Kidney capillary endothelial cell (primary cell): ENCODE measurements at regions not wholly inside any gene's neighbourhood (a gene's known extent, or its start where the extent isn't known, plus 50 kb on each side); places are given as distances from the start of the nearest gene placed in this dataset.
"Not testable (repeated sequence)": the region's sequence is repeated elsewhere in the genome, so short reads cannot be mapped to it uniquely, and the experiment has no call there.

Experiments used
- DNase-seq: peaks from one replicate; pipeline ENCODE4 v3.0.0-alpha.2; 2018; ENCODE audit warnings: low spot score

DNA sequence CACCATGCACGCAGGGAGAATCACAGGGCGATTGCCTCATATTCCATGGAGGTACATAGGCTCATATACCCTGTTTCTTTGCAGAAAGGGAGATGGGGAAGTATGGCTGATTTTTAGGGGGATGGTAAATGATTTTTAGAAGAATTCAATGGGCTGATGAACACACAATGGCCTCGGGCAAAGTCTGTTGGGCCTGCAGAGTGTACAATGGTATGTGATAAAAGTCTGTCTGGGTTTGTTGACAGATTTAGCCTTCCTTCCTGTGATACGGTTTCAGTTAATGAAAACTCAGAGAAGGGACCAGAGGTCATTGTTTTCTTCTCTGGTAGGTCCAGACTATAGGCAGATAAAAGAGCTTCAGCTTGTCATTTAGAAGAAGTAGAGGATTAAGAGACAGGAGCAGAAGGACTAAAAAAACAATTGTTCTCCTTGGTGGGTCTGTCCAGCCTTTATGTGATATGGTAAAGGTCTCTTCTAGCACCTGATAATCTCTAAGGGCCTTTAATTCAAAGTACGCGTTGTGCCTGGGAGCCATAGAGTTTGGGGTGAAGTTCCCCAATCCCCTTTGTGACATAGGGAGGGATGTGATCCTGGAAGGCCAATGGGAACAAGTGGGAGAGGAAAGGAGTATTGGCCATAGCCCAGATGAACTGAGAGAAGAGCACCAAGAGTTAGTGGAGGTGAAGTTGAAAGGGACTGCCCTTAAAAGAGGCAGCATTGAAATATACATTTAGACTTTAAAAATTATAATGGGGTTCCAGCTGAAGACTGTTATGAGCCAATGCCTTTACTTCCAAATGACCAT is 107.5 kb upstream of the SERPINE2 start:
- peak; percentile 54 for DNase-seq

DNA sequence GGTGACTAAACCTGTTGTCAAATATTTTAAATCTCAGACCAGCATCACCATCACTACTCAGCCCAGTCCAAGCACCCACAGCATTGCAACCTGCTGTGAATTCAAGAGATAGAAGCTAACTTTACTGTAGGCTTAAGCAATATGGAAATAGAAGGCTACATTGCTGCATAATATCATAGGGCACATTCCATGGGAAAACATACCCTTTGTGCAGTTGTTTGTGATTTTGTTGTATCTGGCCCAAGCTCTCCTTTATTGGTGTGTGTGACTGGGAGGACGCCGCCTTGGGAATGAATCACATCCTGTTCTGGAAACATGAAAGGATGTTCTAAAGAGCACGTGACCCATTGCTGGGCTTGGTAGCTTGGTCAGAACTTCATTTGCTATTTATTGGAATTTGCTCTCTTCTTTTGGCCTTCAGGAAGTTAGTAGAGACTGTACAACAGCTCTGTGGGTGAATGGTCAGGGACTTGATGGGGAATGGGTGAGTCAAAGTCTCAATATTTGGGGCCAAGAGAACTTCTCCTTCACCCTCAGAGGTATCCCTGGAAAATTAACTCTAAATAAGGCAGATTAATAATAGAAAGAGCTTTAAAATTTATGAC is 106.8 kb upstream of the SERPINE2 start:
- DNase-seq, result peak; percentile 97

DNA sequence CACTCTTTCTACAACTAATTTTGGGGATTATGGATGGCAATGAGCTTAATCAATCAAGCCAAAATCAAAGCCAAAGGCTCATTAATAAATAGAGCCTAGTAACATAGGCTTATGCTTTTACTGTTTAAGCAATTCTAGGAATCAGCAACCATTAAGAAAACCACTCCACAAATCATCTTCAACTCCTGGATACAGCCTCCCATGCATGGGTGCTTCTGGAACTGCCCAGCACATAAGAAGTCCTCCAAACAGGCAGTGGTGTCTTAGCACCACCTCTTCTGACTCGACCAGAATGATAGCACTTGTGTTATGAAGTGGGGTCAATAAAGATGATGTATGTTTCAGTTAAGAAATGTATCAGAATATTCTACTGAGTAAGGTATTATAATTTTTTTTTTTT is 104.4 kb upstream of the SERPINE2 start:
- no peak for DNase-seq

DNA sequence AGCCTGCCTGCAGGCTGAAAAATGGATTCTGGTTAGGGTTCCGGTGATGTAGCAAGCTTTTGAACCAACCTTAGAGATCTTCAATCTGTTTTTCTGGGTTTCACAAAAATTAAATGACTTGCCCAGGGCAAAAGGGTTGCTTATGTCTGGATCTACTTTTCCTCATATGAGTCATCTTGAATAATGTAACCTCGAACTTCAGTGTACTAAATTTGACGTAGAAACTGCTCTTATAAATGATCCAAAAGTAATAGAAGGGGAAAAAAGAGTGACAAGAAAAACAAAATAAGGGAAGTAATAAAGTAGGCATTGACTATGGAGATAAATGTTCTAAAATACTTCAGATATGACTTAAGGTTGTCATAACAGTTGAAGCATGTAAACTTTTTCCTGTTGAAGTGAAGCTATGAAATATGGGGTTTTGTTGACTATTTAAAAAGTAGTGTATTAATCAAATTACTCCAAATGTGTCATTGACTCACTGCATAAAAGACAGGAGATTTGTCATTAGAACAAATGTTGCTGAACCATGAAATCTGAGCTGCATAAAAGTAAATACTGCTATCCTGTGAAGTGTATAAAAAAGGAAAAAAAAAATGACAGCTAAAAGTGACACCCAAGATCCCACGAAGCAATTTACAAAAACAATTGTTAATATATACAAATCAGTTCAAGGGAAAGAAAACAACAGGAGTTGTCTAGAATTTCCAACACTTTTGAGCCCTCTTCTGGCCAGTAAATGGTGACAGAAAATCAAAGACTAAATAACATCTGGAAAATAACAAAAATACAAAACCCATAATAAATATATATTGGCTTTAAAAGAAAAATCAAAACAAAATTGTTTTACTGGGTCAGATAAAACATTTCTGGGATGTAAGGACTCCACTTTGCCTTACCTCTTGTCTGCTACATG is 103.6 kb upstream of the SERPINE2 start:
- no peak for DNase-seq

DNA sequence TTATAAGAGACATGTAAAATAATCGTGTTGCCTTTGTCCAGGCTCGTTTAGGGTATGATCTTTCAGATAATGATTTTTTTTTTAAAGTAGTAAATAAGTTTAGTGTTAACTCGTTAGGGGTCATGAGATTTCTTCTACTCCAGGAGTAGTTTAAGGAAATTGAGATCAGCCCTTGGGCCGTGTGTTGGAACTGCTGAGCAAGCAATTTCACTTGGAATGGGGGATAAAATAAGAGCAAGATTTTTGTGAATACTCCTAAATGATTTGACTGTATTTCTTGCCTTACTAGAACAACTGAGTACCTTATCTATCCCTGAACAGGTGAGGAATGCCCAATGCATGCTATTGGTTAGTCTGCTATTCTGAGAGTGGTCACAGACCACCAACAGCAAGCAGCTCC is 102.2 kb upstream of the SERPINE2 start:
- no peak for DNase-seq

DNA sequence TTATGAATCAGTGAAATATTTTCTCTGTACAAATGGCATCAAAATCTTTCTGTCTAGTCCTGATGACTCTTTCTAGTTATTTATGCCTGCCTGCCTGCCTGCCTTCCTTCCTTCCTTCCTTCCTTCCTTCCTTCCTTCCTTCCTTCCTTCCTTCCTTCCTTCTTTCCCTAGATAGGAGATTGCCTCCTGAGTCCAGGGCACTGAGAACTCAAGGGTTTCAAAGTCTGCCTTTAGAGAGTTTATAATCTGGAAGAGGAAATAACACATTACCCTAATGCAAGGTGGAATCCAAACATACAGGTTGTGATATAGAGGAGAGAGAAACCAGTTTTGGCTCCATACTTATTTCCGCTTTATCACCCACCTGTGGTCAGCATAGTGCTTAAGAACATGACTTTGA is 98.1 kb upstream of the SERPINE2 start:
- DNase-seq, result no peak

DNA sequence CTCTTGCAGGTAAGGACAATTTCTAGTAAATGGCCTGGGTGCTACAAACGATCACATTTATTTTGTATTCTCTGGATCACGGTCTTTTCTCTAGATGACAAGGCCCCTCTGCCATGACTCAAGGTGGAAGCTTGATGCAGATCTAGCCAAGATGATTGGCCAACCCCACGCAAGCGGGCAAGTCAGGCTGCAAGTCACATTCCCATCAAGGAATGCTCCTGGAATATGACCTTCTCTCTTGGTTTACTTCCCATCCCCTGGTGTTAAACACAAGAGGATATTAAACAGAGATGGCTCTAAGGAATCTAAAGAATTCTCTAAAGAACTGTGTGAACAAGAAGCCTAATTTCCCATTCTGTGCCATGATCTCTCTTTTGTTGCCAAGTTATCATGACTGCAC is 97.3 kb upstream of the SERPINE2 start:
- no peak for DNase-seq

DNA sequence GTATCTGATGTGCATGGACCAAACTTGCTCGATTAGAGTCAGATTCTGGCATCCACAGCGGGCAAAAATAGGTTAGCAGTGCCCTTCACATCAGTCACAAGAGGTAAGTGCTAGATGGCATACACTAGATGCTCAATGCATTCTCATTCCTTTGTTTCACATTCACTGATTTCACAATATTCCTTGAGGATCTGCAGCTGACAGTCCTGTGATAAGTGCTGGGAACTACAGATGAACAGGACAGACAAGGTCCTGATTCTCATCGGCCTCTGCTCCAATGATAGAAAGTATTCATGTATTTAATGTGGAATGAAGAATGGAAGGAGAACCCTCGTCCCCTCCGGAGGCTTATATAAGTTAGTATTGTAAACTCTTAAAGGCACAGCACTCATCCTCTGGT is 96.8 kb upstream of the SERPINE2 start:
- no peak for DNase-seq

DNA sequence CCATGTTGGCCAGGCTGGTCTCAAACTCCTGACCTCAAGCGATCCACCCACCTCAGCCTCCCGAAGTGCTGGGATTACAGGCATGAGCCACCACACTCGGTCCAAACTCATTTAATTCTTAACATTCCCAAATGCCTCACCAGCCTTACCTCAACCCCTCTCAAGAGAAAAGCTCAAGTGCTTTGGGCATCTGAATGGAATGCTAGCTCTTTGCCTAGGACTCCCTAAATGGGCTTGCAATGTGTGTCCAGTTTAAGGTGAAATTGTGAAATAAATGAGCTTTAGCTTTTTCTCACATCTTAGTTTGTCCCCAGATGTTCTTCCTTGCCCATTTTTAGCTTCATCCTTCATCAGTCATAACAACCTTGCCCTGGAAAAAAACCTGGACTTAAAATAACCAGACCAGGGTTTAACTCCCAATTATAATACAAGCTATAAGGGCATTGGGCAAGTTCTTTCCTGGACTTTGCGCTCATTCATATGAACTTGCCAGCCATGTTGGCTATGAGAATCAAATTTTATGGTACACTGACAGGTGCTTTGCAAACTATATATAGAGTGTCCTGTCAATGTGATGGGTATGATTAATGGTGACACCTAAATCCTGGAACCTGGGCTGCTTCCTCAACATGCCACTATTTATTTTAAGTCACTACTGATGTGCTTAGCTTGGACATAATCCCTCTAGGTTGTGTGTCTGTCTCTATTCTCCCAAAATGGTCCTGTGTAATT is 95.1 kb upstream of the SERPINE2 start:
- DNase-seq, result no peak

DNA sequence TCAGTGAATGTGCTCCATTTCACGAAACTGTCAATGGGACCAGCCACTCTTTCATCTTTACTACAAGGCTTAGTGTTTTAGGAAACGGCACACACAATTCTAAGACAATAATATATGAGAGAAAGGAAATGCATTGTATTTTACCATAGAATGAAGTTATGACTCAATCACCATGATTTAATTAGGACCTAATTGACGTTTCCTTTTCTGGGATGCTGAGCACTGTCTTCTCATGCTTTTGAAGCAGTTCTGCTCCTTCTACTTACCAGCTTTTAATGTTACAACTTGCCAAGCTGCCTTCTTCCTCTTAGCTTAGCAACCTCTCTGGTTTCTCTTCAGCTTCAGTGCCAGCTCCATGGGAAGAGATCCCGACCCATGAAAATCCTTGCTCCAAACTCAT is 94.3 kb upstream of the SERPINE2 start:
- DNase-seq, result no peak

DNA sequence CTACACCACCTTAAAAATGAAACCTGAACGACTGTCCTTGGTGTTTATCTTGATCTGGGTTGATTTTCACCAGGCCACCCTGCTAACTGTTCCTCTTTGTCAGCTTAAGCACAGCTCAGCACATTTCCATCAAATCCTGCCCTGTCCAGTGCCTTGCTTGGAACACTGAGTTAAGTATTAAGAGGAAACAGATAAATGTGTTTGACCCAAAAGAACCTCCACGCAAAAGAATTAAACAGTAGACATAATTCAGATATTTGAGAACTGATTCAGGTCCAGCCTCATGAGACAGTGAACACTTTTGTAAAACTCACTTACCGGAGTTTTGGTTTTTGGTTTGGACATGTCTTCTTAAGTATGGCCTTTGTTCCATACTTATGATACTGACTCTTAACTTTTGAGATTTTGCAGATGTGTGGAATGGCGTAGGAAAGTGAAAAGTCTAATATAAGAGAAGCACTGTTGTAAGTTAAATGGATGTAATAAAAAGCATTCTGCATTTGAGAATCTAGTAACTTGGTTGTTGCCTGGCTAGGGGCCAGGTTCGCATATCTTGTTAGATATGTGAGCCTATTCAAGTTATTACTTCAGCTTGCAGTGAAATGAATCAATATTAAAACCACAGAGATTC is 88.9 kb upstream of the SERPINE2 start:
- no peak for DNase-seq

DNA sequence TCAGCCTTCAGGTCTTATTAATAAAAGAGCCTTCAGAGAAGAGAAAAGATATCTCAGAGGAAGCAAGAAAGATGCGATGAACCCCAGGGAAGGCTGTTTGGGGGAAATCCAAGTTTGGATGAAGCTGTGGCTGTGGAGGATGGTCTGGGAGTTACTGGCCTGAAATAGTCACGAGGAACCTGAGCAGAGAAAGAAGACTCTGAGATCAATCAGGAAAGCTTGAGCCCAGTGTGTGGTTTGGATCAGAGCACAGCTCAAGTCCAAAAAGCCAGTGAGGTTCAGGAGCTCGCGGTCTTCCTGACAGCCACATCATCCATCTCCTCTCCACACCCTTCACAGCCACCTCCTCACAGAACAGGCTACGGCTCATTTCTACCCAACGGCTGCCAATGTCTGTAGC is 87.4 kb upstream of the SERPINE2 start:
- no peak for DNase-seq

DNA sequence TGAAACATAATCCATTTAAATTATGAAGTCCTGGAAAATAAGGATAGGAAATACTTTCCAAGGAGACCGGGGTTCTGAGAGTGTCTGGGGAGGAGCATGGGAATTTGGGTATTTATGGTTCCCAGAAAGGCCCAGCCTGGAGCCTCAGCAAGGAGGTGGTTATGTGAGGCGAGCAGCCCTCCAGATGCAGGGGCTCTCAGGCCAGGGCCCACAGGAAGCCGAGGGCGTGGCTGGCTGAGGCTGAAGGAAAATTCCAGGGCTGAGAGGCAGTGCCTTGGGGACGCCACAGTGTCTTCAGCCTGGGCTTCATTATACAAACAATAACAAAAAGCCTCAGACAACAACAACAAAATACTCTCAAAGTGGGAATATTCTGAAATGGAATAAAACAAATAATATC is 86.9 kb upstream of the SERPINE2 start:
- DNase-seq, result no peak

DNA sequence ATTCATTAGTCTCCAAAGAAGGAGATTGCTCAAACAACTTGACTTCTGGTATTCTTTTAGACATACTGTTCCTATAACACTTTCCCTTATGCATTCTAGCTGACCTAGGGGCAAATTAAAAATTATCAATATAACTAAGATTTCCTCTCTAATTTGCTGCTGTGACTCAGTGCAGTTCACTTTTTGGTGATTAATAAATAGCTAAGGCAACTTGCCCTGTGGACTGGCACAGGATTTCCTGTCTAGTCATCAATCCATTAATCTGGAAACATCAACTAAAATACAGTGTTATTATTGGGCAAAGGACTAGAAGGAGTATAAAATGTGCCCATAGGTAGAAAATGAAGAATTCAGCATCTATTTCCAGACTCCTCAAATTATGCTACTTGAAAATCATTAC is 83.5 kb upstream of the SERPINE2 start:
- peak; percentile 77 for DNase-seq

DNA sequence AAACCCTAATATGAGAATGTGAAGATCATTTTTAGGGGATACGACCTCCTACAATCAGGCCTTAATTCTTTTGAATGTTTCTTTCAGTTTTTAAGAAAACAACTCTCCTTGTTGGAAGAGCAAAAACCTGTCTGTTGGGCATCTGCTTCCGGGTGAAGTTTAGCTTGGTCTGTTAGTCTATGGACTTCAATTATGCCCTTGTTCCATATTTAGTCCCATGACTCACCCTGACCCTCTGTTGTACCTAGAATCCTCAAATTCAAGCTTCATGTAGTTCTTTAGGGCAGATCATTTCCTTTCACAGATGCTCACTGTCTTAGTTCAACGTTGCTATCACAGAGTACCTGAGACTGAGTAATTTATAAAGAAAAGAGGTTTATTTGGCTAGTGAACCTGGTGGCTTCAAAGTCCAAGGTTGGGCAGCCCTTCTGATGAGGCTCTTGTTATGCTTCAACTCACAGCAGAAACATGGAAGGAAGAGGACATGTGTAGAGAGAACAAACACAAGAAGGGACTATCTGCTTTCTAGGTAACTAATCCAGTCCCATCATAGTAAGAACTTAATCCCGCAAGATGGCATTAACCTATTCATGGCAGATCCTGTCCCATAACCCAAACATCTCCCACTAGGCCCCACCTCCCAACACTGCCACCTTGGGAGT is 82.5 kb upstream of the SERPINE2 start:
- no peak for DNase-seq

DNA sequence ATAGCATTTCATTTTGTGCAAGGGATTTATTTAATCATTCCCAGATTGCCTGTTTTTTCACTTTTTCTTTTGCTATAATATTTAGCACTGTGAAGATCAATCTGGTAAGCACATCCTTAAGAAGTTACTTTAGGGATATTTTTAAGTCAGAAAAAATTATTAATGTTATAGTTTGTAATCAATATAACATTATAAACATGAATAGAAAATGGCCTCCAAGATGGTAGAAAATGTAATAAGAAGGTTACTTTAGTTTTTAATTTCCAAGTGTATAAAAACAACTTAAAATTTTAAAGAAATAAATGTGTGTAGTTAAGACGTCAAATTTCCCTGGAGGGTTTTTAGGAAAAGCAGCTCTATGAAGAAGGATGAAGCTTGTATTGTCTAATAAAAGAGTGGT is 81.9 kb upstream of the SERPINE2 start:
- no peak for DNase-seq

DNA sequence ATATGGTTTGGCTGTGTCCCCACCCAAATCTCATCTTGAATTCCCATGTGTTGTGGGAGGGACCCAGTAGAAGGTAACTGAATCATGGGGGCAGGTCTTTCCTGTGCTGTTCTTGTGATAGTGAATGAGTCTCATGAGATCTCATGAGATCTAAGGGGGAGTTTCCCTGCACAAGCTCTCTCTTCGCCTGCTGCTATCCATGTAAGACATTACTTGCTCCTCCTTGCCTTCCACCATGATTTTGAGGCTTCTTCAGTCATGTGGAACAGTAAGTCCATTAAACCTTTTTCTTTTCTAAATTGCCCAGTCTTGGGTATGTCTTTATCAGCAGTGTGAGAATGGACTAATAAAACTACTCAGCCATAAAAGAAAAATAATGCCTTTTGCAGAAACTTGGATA is 80.8 kb upstream of the SERPINE2 start:
- DNase-seq, result not testable (repeated sequence)

DNA sequence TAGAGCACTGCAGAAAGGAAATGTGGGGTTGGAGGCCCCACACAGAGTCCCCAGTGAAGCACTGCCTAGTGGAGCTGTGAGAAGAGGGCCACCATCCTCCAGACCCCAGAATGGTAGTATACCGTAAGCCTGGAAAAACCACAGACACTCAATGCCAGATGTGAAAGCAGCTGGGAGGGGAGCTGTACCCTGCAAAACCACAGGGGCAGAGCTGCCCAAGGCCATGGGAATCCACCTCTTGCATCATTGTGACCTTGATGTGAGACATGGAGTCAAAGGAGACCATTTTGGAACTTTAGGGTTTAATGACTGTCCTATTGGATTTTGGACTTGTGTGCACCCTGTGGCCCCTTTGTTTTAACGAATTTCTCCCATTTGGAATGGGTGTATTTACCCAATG is 75.3 kb upstream of the SERPINE2 start:
- DNase-seq, result no peak

DNA sequence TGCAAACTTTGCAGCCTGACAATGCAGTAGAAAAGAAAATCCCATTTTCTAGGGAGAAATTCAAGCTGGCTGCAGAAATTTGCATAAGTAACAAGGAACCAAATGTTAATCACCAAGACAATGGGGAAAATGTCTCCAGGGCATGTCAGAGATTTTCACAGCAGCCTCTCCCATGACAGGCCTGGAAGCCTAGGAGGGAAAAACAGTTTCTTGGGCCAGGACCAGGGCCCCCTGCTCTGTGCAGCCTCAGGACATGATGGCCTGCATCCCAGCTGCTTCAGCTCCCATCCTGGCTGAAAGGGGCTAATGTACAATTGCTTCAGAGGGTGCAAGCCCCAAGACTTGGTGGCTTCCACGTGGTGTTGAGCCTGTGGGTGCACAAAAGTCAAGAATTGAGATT is 74.8 kb upstream of the SERPINE2 start:
- not testable (repeated sequence) for DNase-seq

DNA sequence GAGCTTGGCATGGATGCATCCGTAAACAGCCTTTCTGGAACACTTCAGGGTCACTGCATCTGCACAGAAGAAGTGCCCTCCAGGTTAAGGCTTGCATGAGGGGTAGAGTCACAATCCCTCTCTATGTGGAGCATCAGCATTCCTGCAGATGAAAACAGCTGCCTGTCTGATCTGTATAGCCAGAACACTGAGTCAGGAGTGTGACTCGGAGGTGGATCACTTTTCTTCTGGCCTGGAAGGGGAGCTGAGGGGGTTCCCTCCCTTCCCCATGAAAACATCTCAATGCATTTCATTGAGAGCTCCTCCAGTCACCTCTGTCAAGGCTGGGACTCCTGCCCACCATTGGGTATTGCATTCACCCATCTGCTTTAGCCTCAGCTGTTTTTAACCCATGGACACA is 72.5 kb upstream of the SERPINE2 start:
- peak; percentile 50 for DNase-seq

DNA sequence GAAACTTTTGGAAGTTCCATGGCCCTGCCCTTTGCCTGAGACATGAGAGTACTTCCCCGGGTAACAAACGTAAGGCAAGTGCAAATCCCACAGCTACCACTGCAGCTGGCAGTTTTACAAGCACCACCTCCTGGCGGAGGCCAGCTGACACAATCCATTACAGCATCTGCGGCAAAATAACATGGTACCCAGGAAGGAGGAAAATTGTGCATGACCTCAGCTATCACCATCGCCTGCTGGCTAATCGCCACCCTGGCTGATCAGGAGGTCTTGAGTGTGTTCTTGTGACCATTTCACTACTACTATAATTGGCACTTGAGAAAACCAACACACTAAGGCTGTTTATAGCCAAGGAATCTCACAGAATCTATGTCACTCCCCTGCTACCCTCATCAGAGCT is 71.7 kb upstream of the SERPINE2 start:
- no peak for DNase-seq
